ENCODE measurements at regions not wholly inside any gene's neighbourhood (a gene's known extent, or its start where the extent isn't known, plus 50 kb on each side); places are given as distances from the start of the nearest gene placed in this dataset.

GRCh38 chr1:238241607-238242006, 350.9 kb upstream of the ZP4 start:
- DNase-seq, result no peak

- DNase-seq, result no peak
Measured at GRCh38 chr1:238239343-238239742, 348.6 kb upstream of the ZP4 start.

GRCh38 chr1:238233966-238234365, 343.2 kb upstream of the ZP4 start:
- DNase-seq, result no peak

GRCh38 chr1:238232084-238232710, 341.5 kb upstream of the ZP4 start:
- DNase-seq, result no peak

GRCh38 chr1:238226810-238227209, 336.1 kb upstream of the ZP4 start:
- no peak for DNase-seq

- no peak for DNase-seq
Measured at GRCh38 chr1:238223076-238223640, 332.4 kb upstream of the ZP4 start.

- DNase-seq, result no peak
Measured at GRCh38 chr1:238221738-238222137, 331.0 kb upstream of the ZP4 start.

- no peak for DNase-seq
Measured at GRCh38 chr1:238214449-238214848, 323.7 kb upstream of the ZP4 start.

- DNase-seq, result no peak
Measured at GRCh38 chr1:238205045-238205662, 314.4 kb upstream of the ZP4 start.

- no peak for DNase-seq
Measured at GRCh38 chr1:238201992-238202391, 311.3 kb upstream of the ZP4 start.

GRCh38 chr1:238199325-238199724, 308.6 kb upstream of the ZP4 start:
- no peak for DNase-seq

- DNase-seq, result no peak
Measured at GRCh38 chr1:238196516-238196915, 305.8 kb upstream of the ZP4 start.

- DNase-seq, result no peak
Measured at GRCh38 chr1:238191170-238191569, 300.4 kb upstream of the ZP4 start.

GRCh38 chr1:238187575-238187949, 296.8 kb upstream of the ZP4 start:
- no peak for DNase-seq

- no peak for DNase-seq
Measured at GRCh38 chr1:238186887-238187574, 296.3 kb upstream of the ZP4 start.

GRCh38 chr1:238177960-238178645, 287.4 kb upstream of the ZP4 start:
- no peak for DNase-seq

GRCh38 chr1:238177351-238177750, 286.6 kb upstream of the ZP4 start:
- DNase-seq, result no peak

- DNase-seq, result no peak
Measured at GRCh38 chr1:238176441-238176840, 285.7 kb upstream of the ZP4 start.

- no peak for DNase-seq
Measured at GRCh38 chr1:238171985-238172384, 281.3 kb upstream of the ZP4 start.

GRCh38 chr1:238161955-238162354, 271.2 kb upstream of the ZP4 start:
- DNase-seq, result no peak

GRCh38 chr1:238153939-238154338, 263.2 kb upstream of the ZP4 start:
- no peak for DNase-seq

- no peak for DNase-seq
Measured at GRCh38 chr1:238153253-238153652, 262.5 kb upstream of the ZP4 start.

GRCh38 chr1:238152119-238152518, 261.4 kb upstream of the ZP4 start:
- DNase-seq, result no peak

GRCh38 chr1:238143038-238143437, 252.3 kb upstream of the ZP4 start:
- no peak for DNase-seq
